HG02588 (cell line): ENCODE measurements at regions not wholly inside any gene's neighbourhood (a gene's known extent, or its start where the extent isn't known, plus 50 kb on each side); places are given as distances from the start of the nearest gene placed in this dataset.
"Not testable (repeated sequence)": the region's sequence is repeated elsewhere in the genome, so short reads cannot be mapped to it uniquely, and the experiment has no call there.

Experiments used
- ATAC-seq: cut with Tn5 transposase; IDR thresholded peaks from one replicate; pipeline ENCODE4 v1.9.1; 2021; ENCODE audit warnings: mild to moderate bottlenecking, moderate library complexity; ENCODE audit not compliant: unreplicated experiment

- ATAC-seq, result no peak
Observed at GRCh38 chr6:77010931-77011542, 452.3 kb downstream of the HTR1B start.

- no peak for ATAC-seq
Observed at GRCh38 chr6:76992553-76992952, 470.7 kb downstream of the HTR1B start.

- ATAC-seq, result no peak
Observed at GRCh38 chr6:76984572-76984971, 478.7 kb downstream of the HTR1B start.

GRCh38 chr6:76982476-76983199, 480.7 kb downstream of the HTR1B start:
- no peak for ATAC-seq

GRCh38 chr6:76972474-76972873, 490.8 kb downstream of the HTR1B start:
- no peak for ATAC-seq

- not testable (repeated sequence) for ATAC-seq
Observed at GRCh38 chr6:76959177-76959576, 504.1 kb downstream of the HTR1B start.

- no peak for ATAC-seq
Observed at GRCh38 chr6:76942203-76942966, 520.9 kb downstream of the HTR1B start.

GRCh38 chr6:76940191-76940590, 523.1 kb downstream of the HTR1B start:
- ATAC-seq, result no peak

- ATAC-seq, result no peak
Observed at GRCh38 chr6:76914737-76915136, 548.6 kb downstream of the HTR1B start.

GRCh38 chr6:76905541-76905940, 557.8 kb downstream of the HTR1B start:
- not testable (repeated sequence) for ATAC-seq

- ATAC-seq, result no peak
Observed at GRCh38 chr6:76892542-76892941, 570.7 kb downstream of the HTR1B start.

- ATAC-seq, result no peak
Observed at GRCh38 chr6:76888351-76888750, 574.9 kb downstream of the HTR1B start.

GRCh38 chr6:76886900-76887299, 576.4 kb downstream of the HTR1B start:
- ATAC-seq, result no peak

- no peak for ATAC-seq
Observed at GRCh38 chr6:76885861-76886301, 577.4 kb downstream of the HTR1B start.

GRCh38 chr6:76881414-76881813, 581.9 kb downstream of the HTR1B start:
- ATAC-seq, result no peak

- ATAC-seq, result no peak
Observed at GRCh38 chr6:76876922-76877553, 586.3 kb downstream of the HTR1B start.

GRCh38 chr6:76876430-76876829, 586.9 kb downstream of the HTR1B start:
- ATAC-seq, result not testable (repeated sequence)

- ATAC-seq, result no peak
Observed at GRCh38 chr6:76867182-76867581, 596.1 kb downstream of the HTR1B start.

GRCh38 chr6:76866091-76866915, 597.0 kb downstream of the HTR1B start:
- ATAC-seq, result no peak

- ATAC-seq, result no peak
Observed at GRCh38 chr6:76862936-76863335, 600.4 kb downstream of the HTR1B start.
